Left lung (tissue), 4 donors: ENCODE measurements at regions not wholly inside any gene's neighbourhood (a gene's known extent, or its start where the extent isn't known, plus 50 kb on each side); places are given as distances from the start of the nearest gene placed in this dataset.

Experiments used
- ATAC-seq: fragments of 200-7000 bp; cut with Tn5 transposase; one replicate; pipeline ENCODE4 v1.9.1; 2020; ENCODE audit warnings: moderate library complexity
- DNase-seq, 4 donors: peaks; one replicate each; pipeline ENCODE4 v3.0.0-alpha.2; 2013 to 2020
- H3K27ac ChIP-seq, 2 donors: fragments of 200-600 bp; sonication (generic) in 1 of 2; one replicate each; pipeline versions ENCODE4 v1.5.0 to v1.8.0; 2020 to 2021
- H3K27me3 ChIP-seq, 2 donors: fragments of 200-600 bp; sonication (generic) in 1 of 2; one replicate each; pipeline versions ENCODE4 v1.5.0 to v1.8.0; 2020 to 2021
- H3K36me3 ChIP-seq, 2 donors: fragments of 200-600 bp; sonication (generic) in 1 of 2; one replicate each; pipeline versions ENCODE4 v1.5.0 to v1.8.0; 2020 to 2021
- H3K4me1 ChIP-seq, 2 donors: fragments of 200-600 bp; one replicate each; pipeline ENCODE4 v1.8.0; 2021
- H3K4me3 ChIP-seq, 2 donors: fragments of 200-600 bp; sonication (generic) in 1 of 2; one replicate each; pipeline versions ENCODE4 v1.5.0 to v1.8.0; 2020 to 2021; ENCODE audit warnings: mild to moderate bottlenecking in 1 of 2
- H3K9me3 ChIP-seq, 2 donors: fragments of 200-600 bp; sonication (generic) in 1 of 2; one replicate each; pipeline versions ENCODE4 v1.5.0 to v1.8.0; 2020 to 2021
- CTCF ChIP-seq, 2 donors: fragments of 200-600 bp; sonication (generic) in 1 of 2; IDR thresholded peaks; one replicate each; pipeline versions ENCODE4 v1.5.0 to v1.8.0; 2021; ENCODE audit warnings: antibody characterized with exemption in 2 of 2
- intact Hi-C, 2 donors: fragments of 100-400 bp; cut with DNase I; formaldehyde crosslinking; loops; one replicate each; pipeline versions ENCODE4 v1.11.2 to v1.14.2; 2022
- donor health status: DM: no; HTN: yes; CAD: no.
- donor health status: DM: no; HTN: no; CAD: no.

GRCh38 chr13:70339738-70340137, 231.5 kb upstream of the KLHL1 start:
- no peaks in the 10 kb centered on the region for H3K27me3 ChIP-seq
- ATAC-seq: no peak
- H3K36me3 ChIP-seq: no peaks in the 10 kb centered on the region
- intact Hi-C loops: no loop called here
- H3K4me1 ChIP-seq: no peaks in the 10 kb centered on the region
- TF ChIP-seq CTCF (IDR thresholded peaks at IDR 0.05): no peak
- H3K27ac ChIP-seq: no peak overlapping the region
- H3K4me3 ChIP-seq: no peak overlapping the region
- DNase-seq: no peak
- H3K9me3 ChIP-seq: no peaks in the 10 kb centered on the region

GRCh38 chr13:70338609-70339008, 230.4 kb upstream of the KLHL1 start:
- no peak for ATAC-seq
- H3K9me3 ChIP-seq: no peaks in the 10 kb centered on the region
- H3K36me3 ChIP-seq: no peaks in the 10 kb centered on the region
- no peak for TF ChIP-seq CTCF (IDR thresholded peaks at IDR 0.05)
- H3K27me3 ChIP-seq: no peaks in the 10 kb centered on the region
- H3K4me3 ChIP-seq: no peak overlapping the region
- H3K27ac ChIP-seq: no peak overlapping the region
- DNase-seq: no peak
- no peaks in the 10 kb centered on the region for H3K4me1 ChIP-seq
- intact Hi-C loops: no loop called here

- DNase-seq (no peak), ATAC-seq (no peak)
- no peaks in the 10 kb centered on the region for H3K36me3 ChIP-seq
- TF ChIP-seq CTCF (IDR thresholded peaks at IDR 0.05): no peak
- no peak overlapping the region for H3K4me3 ChIP-seq
- H3K27ac ChIP-seq: no peak overlapping the region
- intact Hi-C loops: no loop called here
- no peaks in the 10 kb centered on the region for H3K4me1 ChIP-seq
- H3K27me3 ChIP-seq: no peaks in the 10 kb centered on the region
- H3K9me3 ChIP-seq: no peaks in the 10 kb centered on the region
Observed at GRCh38 chr13:70336866-70337265, 228.6 kb upstream of the KLHL1 start.

GRCh38 chr13:70333752-70334151, 225.5 kb upstream of the KLHL1 start:
- Histone ChIP-seq H3K27ac (no peak overlapping the region), H3K27me3 (no peaks in the 10 kb centered on the region), H3K4me1 (no peaks in the 10 kb centered on the region), H3K4me3 (no peak overlapping the region), H3K9me3 (no peaks in the 10 kb centered on the region), H3K36me3 (no peaks in the 10 kb centered on the region)
- no peak for DNase-seq
- intact Hi-C loops: no loop called here
- no peak for ATAC-seq
- no peak for TF ChIP-seq CTCF (IDR thresholded peaks at IDR 0.05)

GRCh38 chr13:70330697-70331361, 222.6 kb upstream of the KLHL1 start:
- no peak overlapping the region for H3K4me3 ChIP-seq
- no peaks in the 10 kb centered on the region for H3K9me3 ChIP-seq
- no peaks in the 10 kb centered on the region for H3K27me3 ChIP-seq
- no peak for DNase-seq
- no peaks in the 10 kb centered on the region for H3K36me3 ChIP-seq
- TF ChIP-seq CTCF (IDR thresholded peaks at IDR 0.05): no peak
- H3K27ac ChIP-seq: no peak overlapping the region
- ATAC-seq: no peak
- H3K4me1 ChIP-seq: no peaks in the 10 kb centered on the region
- intact Hi-C loops: no loop called here
